MV-4-11 (cell line): ENCODE measurements at regions not wholly inside any gene's neighbourhood (a gene's known extent, or its start where the extent isn't known, plus 50 kb on each side); places are given as distances from the start of the nearest gene placed in this dataset.

Source experiments
- DNase-seq: peaks from one replicate; lab custom pipeline; 2025; lab: John Stamatoyannopoulos, UW

DNA sequence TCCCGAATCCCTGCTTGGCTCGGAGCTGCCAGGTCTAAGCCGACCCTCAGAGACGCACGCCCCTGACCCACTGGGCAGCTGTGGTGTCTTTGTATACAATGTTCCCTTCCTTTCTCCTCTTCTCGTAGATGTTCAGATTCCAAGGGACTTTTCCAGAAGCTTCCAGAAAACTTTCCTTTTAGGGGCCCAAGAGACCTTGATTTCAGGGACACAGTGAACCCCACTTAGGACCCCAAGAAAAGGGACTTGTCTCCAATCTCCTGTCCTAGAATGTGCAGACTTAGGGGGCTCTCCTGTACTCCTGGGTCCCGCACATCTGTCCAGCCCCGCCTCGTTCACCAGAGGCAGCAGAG lies 103.5 kb downstream of the EDN3 start:
- no peak for DNase-seq

GRCh38 chr20:59404749-59405148 lies 104.3 kb downstream of the EDN3 start:
- no peak for DNase-seq

- no peak for DNase-seq
Observed at GRCh38 chr20:59405226-59406200, 105.1 kb downstream of the EDN3 start.

- DNase-seq, result no peak
Observed at GRCh38 chr20:59406446-59406845, 106.0 kb downstream of the EDN3 start.

GRCh38 chr20:59411170-59411569 lies 110.8 kb downstream of the EDN3 start:
- no peak for DNase-seq

DNA sequence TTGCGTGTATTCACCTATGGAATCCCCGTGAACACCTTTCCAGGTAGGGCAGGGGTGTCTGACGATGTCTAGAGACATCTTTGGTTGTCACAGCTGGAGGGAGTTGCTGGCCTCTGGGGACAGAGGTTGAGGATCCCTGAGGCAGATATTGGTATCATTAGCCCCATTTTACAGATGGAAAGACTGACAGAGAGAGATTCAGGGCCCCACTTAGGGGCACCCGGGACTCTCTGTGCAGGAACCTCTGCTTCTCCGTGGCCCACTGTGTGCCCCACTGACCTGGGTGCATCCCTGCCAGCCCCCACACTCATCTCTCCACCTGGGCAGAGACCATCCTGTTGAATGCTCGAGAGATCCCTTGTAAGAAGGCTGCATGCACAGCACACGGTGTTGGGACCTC lies 111.2 kb downstream of the EDN3 start:
- no peak for DNase-seq

- DNase-seq, result no peak
Observed at GRCh38 chr20:59412181-59412580, 111.8 kb downstream of the EDN3 start.

GRCh38 chr20:59412875-59413284 lies 112.5 kb downstream of the EDN3 start:
- DNase-seq, result no peak

DNA sequence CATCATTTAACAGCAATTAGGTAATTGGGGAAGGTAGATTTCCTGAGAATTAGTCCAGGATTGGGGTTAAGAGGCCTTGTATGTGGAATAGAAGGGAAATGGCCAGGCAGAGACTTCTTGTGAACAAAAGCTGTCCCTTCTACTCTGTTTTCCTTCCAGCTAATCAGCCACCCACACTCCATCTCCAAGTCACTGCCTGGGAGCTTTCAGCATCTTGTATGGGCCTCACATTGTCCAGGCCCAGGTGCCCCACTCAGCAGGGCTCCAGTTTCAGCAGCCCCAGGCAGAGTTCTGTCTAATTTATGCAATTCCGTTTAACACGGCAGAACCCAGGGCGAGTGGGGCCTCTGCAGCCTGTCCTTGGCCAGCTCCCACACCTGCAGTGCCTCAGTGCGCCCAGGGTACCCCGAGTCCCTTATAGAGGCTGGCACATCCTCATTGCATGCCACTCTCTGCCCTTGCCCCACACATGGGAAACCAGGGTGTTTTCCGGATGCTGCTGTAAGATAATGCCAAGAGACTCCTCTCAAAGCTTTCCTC lies 113.0 kb downstream of the EDN3 start:
- no peak for DNase-seq

DNA sequence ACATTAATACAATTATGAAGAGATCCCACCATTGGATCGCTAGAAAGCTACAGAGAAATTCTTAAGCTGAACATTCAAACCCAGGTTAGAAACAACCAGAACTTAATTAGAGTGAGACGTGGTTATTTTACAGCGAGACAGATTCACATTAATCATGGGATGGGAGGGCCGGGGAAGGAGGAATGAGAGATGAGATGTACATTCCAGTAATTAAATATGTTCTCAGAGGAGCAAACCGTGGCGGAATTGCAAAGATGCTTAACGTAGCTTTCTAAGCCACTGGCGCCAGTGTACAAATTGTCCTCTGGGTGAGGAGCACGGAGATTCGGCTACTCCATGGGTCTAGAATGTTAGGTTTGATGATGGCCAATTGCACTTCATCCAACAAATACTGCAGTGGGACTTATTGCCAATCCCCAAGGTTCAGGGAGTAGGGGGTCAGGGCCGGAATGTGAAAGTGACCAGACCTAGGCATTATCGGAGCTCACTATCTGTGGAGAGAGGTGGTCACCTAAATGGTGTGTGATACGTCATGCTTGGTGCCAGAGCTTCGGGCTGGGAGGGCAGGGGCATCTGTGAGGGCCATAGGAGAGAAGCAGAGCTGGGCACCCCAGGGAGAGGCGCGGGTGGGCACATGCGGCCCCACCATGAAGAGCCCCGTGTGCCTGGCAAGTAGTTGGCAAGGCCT lies 114.7 kb downstream of the EDN3 start:
- DNase-seq, result no peak

DNA sequence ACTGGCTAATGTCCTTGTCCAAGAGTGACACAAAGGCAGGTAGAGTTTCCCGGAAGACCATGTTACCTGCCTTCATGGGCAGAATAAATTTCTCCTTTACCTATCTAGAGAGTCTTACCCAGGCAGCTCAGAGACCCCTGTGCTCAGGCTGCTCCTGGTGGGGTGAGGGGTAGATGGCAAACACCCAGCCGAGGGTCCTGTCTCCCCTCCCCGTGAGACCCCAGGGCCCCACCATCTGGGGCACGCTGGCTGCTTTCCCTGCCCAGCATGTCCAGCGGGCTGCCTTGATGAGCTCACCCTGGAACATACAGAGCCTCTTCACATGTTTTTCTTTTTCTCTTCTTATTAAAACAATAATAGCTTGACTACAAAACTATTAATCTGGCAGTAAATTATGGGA lies 116.5 kb downstream of the EDN3 start:
- DNase-seq, result no peak

DNA sequence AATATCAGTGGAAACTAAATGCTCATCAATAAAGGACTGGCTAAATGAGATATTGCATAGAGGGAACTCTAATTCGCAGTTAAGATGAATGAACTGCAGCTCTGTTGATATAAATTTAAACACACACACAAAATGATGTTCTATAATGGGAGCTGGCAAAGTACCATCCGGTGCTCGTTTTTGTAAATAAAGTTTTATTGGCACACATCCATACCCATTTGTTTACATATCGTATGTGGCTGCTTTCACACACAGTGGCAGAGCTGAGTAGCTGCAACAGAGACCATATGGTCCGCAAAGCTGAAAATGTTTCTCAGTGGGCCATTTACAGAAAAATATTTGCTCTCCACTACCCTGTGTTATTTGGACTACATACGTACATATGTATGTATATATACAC lies 120.7 kb downstream of the EDN3 start:
- DNase-seq, result no peak

GRCh38 chr20:59421920-59422637 lies 121.7 kb downstream of the EDN3 start:
- DNase-seq, result no peak

- no peak for DNase-seq
Observed at GRCh38 chr20:59422872-59423544, 122.6 kb downstream of the EDN3 start.

DNA sequence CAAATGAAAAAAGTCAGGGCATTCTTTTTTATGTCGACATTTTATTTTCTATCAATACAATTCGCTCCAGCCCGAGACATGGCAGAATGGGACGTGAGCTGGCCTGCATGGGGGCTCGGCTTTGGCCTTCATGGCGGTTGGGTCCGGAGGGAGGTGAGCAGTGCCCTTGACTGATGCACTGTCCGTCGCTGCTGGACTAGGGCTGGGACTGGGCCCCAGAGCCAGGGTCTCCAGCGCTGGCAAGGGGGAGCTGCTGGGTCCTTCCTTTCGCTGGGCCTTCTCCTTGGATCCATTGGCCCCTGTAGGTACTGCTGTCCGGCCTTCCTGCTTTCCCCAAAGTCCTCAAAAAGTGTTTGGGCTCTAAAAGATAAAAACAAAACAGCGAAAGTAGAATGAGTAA lies 124.6 kb downstream of the EDN3 start:
- no peak for DNase-seq

DNA sequence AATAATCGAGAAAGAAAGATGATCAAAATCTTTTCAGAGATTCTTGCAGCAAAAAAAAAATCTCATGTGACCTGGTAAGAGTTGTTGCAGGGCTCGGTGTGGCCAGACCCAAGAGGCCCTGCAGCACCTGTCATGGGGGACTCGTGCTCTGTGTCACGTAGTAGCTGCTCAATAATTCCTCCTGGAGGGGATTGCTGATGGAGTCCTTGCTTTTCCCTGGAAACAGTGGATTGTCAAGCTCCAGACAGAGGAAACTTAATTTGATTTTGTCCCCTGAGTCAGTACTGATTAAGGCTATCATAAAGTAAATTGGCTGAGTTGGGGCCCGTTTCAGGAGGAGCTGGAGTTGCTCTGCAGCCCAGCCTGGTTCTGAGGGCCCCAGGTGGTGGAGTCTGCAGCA lies 125.2 kb downstream of the EDN3 start:
- no peak for DNase-seq

- DNase-seq, result no peak
Observed at GRCh38 chr20:59428006-59428405, 127.6 kb downstream of the EDN3 start.

DNA sequence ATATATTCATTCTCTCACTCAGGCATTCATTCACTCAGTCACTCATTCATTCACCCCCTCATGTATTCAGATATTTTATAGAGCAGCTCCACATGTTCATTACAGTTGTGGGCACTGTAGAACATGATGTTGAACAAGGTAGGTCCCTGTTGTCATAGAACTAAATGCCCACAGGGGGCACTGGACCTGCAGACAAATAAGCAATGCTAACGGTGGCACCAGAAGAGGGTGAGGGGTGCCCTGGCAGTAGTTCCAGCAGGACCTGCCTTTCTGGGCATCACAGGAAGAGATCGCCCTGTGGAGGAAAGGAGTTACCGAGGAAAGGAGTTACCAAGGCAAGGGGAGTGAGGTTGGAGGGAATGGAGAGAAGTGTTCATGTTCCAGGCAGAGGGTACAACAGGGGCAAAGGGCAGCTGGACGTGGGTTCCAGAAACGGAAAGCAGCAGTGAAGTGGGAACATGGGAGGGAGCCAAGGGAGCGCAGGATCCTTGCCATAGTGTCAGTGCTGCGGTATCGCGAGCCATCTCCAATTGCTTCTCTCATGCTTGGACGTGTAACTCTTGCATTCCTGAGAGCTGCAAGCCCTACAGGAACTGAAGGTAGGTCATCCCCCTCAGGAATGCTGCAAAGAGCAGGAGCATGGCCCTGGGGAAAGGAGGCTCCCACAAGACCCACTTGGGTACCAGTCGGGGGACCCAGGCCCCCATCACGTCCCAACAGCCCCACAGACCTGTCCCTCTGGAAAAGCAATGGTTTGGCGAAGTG lies 128.2 kb downstream of the EDN3 start:
- peak; percentile 24 for DNase-seq

DNA sequence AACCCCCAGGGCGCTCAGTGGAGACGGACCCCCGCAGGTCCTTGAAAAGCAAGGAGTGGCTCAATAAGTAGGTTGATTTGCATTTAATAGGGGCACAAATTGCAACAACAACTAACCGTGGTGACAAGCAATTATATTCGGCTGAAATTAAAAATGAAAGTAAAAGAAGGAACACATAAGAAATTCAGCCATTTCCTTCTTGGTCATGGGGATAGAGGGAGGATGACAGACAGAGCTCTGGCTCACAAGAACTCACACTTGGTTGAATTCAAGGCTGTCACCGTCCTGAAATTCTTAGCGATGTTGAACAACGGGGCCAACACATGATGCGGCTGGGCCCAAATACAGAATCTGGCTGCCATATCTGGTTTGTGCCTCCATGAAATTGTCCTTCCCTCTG lies 129.0 kb downstream of the EDN3 start:
- peak; percentile 61 for DNase-seq

DNA sequence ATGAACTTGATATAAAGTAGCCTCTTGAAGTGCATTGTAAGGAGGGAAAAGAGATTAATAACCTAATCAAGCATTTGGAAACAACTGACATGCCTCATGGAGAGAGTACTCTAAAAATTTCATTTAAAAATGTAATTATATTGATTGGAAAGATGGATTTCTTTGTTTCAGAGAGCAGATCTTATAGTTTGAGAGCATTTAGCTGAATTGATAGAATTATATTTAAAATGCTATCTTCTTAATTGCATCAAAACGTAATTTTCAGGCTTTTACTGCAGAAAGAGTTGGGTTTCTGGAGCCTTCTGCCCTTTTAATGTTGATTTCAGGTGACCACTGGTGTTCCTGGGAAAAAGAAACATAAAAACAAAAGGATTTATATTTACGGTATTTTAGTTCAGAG lies 130.6 kb downstream of the EDN3 start:
- no peak for DNase-seq

GRCh38 chr20:59434960-59435359 lies 134.5 kb downstream of the EDN3 start:
- no peak for DNase-seq
